Spinal cord (tissue), 9 donors: ENCODE measurements at regions not wholly inside any gene's neighbourhood (a gene's known extent, or its start where the extent isn't known, plus 50 kb on each side); places are given as distances from the start of the nearest gene placed in this dataset.

Experiments used
- DNase-seq, 6 donors: peaks; one replicate each; pipeline versions ENCODE4 v3.0.0 to v3.0.0-alpha.2; 2013 to 2015; ENCODE audit warnings: low spot score in 6 of 6, low read depth in 4 of 6
- H3K27ac ChIP-seq: one replicate; pipeline ENCODE4 v1.5.1; 2013; ENCODE audit warnings: low read depth, low read length, control low read depth
- H3K27me3 ChIP-seq: one replicate; pipeline ENCODE4 v1.6.1; 2013; ENCODE audit warnings: low read length; ENCODE audit not compliant: control insufficient read depth, insufficient read depth
- H3K36me3 ChIP-seq: one replicate; pipeline ENCODE4 v1.6.1; 2013; ENCODE audit warnings: low read length; ENCODE audit not compliant: control insufficient read depth, insufficient read depth
- H3K4me1 ChIP-seq: one replicate; pipeline ENCODE4 v1.6.1; 2013; ENCODE audit warnings: low read length; ENCODE audit not compliant: control insufficient read depth, insufficient read depth
- H3K4me3 ChIP-seq: one replicate; pipeline ENCODE4 v1.5.1; 2013; ENCODE audit warnings: low read depth, low read length, control low read depth
- H3K9me3 ChIP-seq: one replicate; pipeline ENCODE4 v1.6.1; 2013; ENCODE audit warnings: low read length; ENCODE audit not compliant: control insufficient read depth, insufficient read depth
- WGBS: methylation state at CpG from one replicate; pipeline ENCODE4 v1.1.5; 2013; ENCODE audit warnings: missing lambda C conversion rate; ENCODE audit not compliant: insufficient coverage; 5-methylcytosine and 5-hydroxymethylcytosine counted together
- donor health status: healthy.

GRCh38 chr11:44445500-44446365 lies 119.7 kb upstream of the CD82 start:
- WGBS, result 71% methylated on average over 9 of the region's 9 CpGs
- no peak overlapping the region for H3K4me3 ChIP-seq
- DNase-seq, result no peak

GRCh38 chr11:44446366-44446762 lies 119.1 kb upstream of the CD82 start:
- no peaks in the 10 kb centered on the region for H3K36me3 ChIP-seq
- H3K4me3 ChIP-seq, result no peak overlapping the region
- H3K27me3 ChIP-seq, result peaks cover 4% of the 10 kb centered on the region
- H3K4me1 ChIP-seq, result no peaks in the 10 kb centered on the region
- H3K27ac ChIP-seq, result no peak overlapping the region
- H3K9me3 ChIP-seq, result peaks cover 1% of the 10 kb centered on the region
- 68% methylated on average over 3 of the region's 7 CpGs for WGBS
- DNase-seq, result no peak

More at GRCh38 chr11:44445500-44446365, 119.7 kb upstream of the CD82 start:
- peaks cover 4% of the 10 kb centered on the region for H3K27me3 ChIP-seq
- H3K27ac ChIP-seq, result no peak overlapping the region
- peaks cover 1% of the 10 kb centered on the region for H3K9me3 ChIP-seq
- no peaks in the 10 kb centered on the region for H3K4me1 ChIP-seq
- H3K36me3 ChIP-seq, result no peaks in the 10 kb centered on the region

DNA sequence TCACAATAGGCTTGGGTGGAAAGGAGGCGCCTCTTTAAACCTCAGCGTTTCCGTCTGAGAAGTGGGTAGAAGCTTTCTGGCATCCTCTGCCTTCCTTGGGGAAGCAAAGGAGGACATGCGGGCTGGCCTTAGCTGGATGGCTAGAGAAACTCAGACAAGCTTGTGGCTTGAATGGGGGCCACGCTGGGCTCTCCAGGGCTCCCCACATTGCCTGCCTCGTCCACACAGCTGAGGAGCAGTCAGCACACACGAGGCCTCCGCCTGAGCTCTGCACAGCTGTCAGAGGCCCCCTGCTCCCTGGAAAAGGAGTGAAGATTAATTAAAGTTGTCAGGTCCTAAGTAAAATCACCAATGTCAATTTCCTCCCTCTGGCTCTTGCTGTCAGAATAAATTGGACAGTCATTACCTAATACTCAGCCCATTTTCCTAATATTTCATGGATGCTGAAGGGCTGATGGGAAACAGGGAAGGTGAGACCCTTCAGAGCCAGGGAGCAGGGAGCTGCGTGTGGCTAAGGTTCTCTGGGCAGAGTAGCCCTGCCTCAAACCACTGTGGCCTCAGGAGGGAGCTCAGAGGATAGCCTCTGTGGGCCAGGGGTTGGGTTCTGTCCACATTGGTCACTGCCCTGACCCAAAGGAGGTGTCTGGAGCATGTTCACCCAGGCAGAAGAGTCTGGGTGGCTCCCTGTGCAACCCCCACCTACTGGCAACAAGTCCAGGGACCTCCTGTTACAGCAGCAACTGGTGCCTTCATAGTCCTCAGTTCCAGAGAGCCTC lies 118.3 kb upstream of the CD82 start:
- no peak overlapping the region for H3K4me3 ChIP-seq
- no peaks in the 10 kb centered on the region for H3K4me1 ChIP-seq
- DNase-seq, result peak in 1 of 6 donors; percentile 7
- 90% methylated on average over 6 of the region's 9 CpGs for WGBS
- no peaks in the 10 kb centered on the region for H3K9me3 ChIP-seq
- H3K27me3 ChIP-seq, result peaks cover 4% of the 10 kb centered on the region
- H3K27ac ChIP-seq, result no peak overlapping the region
- no peaks in the 10 kb centered on the region for H3K36me3 ChIP-seq

DNA sequence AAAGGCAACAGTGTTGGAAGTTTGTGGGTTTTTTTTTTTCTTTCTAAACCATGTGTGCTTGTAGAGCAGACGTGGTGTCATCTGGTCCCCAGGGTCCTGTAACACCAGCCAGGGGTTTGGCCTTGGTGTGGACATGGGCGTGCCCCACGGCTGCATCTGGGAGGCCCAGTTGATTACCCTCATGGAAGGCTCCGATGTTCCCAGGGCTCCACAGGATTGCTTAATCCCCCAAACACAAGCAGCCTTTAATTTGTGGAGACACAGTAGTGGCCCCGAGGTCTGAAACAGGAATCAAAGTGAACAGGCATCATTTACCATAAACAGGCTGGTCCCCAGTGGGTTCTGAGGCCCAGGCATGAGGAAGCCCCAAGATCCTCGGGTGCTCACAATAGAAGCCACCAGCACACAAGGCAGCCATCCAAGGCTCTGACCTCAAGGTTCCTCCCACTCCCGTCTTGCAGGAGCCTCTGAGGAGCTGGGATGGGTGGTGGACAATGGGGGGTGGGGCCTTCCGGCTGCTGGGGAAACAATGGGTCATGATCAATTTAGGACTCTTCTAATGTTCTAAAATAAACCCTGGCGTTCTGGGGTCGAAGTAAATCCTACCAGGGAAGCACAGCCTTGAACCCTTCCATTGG lies 115.0 kb upstream of the CD82 start:
- WGBS, result 79% methylated on average over 7 of the region's 10 CpGs
- DNase-seq, result no peak
- Histone ChIP-seq H3K9me3 (no peaks in the 10 kb centered on the region), H3K4me3 (no peak overlapping the region), H3K27me3 (peaks cover 4% of the 10 kb centered on the region), H3K4me1 (no peaks in the 10 kb centered on the region), H3K36me3 (no peaks in the 10 kb centered on the region), H3K27ac (no peak overlapping the region)

DNA sequence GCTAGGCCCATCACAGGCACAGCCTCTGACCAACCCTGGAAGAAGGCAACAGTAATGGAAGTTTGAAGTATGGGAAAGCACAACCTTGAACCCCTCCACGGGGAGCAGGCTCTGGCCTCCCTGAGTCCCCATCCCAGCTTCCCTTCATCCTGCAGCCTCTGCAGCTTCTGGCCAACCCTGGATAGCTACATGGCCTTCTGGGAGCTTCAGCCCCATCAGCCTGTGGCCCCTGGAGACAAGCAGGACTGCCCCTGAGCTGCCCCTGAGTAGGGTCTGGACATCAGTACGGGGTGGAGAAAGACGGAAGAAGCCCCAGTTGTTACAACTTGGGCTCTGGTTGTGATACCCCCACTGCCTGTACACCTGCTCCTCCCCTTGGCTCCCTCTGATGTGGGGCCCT lies 113.8 kb upstream of the CD82 start:
- H3K27ac ChIP-seq, result no peak overlapping the region
- DNase-seq, result no peak
- peaks cover 4% of the 10 kb centered on the region for H3K27me3 ChIP-seq
- no peak overlapping the region for H3K4me3 ChIP-seq
- 94% methylated on average over 3 of the region's 3 CpGs for WGBS
- no peaks in the 10 kb centered on the region for H3K36me3 ChIP-seq
- no peaks in the 10 kb centered on the region for H3K4me1 ChIP-seq
- H3K9me3 ChIP-seq, result no peaks in the 10 kb centered on the region

- Histone ChIP-seq H3K36me3 (no peaks in the 10 kb centered on the region), H3K27ac (no peak overlapping the region), H3K27me3 (no peaks in the 10 kb centered on the region), H3K4me3 (no peak overlapping the region), H3K4me1 (no peaks in the 10 kb centered on the region), H3K9me3 (no peaks in the 10 kb centered on the region)
- 67% methylated on average over 8 of the region's 10 CpGs for WGBS
- no peak for DNase-seq
These were observed 112.5 kb upstream of the CD82 start for GRCh38 chr11:44452827-44453572.

GRCh38 chr11:44453871-44454270 lies 111.6 kb upstream of the CD82 start:
- no peak overlapping the region for H3K4me3 ChIP-seq
- WGBS, result 61% methylated on average over 3 of the region's 5 CpGs
- H3K9me3 ChIP-seq, result no peaks in the 10 kb centered on the region
- H3K36me3 ChIP-seq, result no peaks in the 10 kb centered on the region
- H3K4me1 ChIP-seq, result no peaks in the 10 kb centered on the region
- no peaks in the 10 kb centered on the region for H3K27me3 ChIP-seq
- no peak overlapping the region for H3K27ac ChIP-seq
- DNase-seq, result no peak

- no peaks in the 10 kb centered on the region for H3K9me3 ChIP-seq
- WGBS, result 55% methylated on average over 4 of the region's 4 CpGs
- no peak for DNase-seq
- H3K4me3 ChIP-seq, result no peak overlapping the region
- H3K27ac ChIP-seq, result no peak overlapping the region
- no peaks in the 10 kb centered on the region for H3K27me3 ChIP-seq
- no peaks in the 10 kb centered on the region for H3K4me1 ChIP-seq
- H3K36me3 ChIP-seq, result no peaks in the 10 kb centered on the region
These were observed 110.8 kb upstream of the CD82 start for GRCh38 chr11:44454666-44455065.
